Brain pericyte (primary cell): ENCODE measurements at regions not wholly inside any gene's neighbourhood (a gene's known extent, or its start where the extent isn't known, plus 50 kb on each side); places are given as distances from the start of the nearest gene placed in this dataset.
"Not testable (repeated sequence)": the region's sequence is repeated elsewhere in the genome, so short reads cannot be mapped to it uniquely, and the experiment has no call there.

Source experiments
- DNase-seq: peaks from one replicate; pipeline ENCODE4 v3.0.0-alpha.2; 2012; ENCODE audit warnings: low read depth, low spot score

GRCh38 chr14:101616202-101616601, 54.9 kb downstream of the DIO3 start:
- no peak for DNase-seq

- DNase-seq = no peak
These were observed 58.2 kb downstream of the DIO3 start for GRCh38 chr14:101619484-101619883.

GRCh38 chr14:101620031-101620788, 58.9 kb downstream of the DIO3 start:
- DNase-seq = no peak

- no peak for DNase-seq
These were observed 59.8 kb downstream of the DIO3 start for GRCh38 chr14:101620821-101621785.

GRCh38 chr14:101622251-101623076, 61.2 kb downstream of the DIO3 start:
- no peak for DNase-seq

GRCh38 chr14:101623077-101623372, 61.7 kb downstream of the DIO3 start:
- DNase-seq = no peak

- DNase-seq = no peak
These were observed 62.6 kb downstream of the DIO3 start for GRCh38 chr14:101623685-101624444.

GRCh38 chr14:101624536-101624935, 63.2 kb downstream of the DIO3 start:
- DNase-seq = no peak

- DNase-seq = no peak
These were observed 64.2 kb downstream of the DIO3 start for GRCh38 chr14:101625336-101626097.

GRCh38 chr14:101626331-101626730, 65.0 kb downstream of the DIO3 start:
- DNase-seq = no peak

- DNase-seq = no peak
These were observed 66.6 kb downstream of the DIO3 start for GRCh38 chr14:101627915-101628262.

GRCh38 chr14:101628471-101628966, 67.2 kb downstream of the DIO3 start:
- DNase-seq = peak; percentile 52

- DNase-seq = no peak
These were observed 67.7 kb downstream of the DIO3 start for GRCh38 chr14:101628975-101629374.

- DNase-seq = no peak
These were observed 69.0 kb downstream of the DIO3 start for GRCh38 chr14:101630056-101630965.

- no peak for DNase-seq
These were observed 69.9 kb downstream of the DIO3 start for GRCh38 chr14:101631199-101631598.

GRCh38 chr14:101631970-101632369, 70.7 kb downstream of the DIO3 start:
- not testable (repeated sequence) for DNase-seq

- no peak for DNase-seq
These were observed 71.2 kb downstream of the DIO3 start for GRCh38 chr14:101632520-101632919.

- DNase-seq = no peak
These were observed 72.0 kb downstream of the DIO3 start for GRCh38 chr14:101633276-101633675.

GRCh38 chr14:101634202-101634849, 73.0 kb downstream of the DIO3 start:
- DNase-seq = no peak
